ENCODE measurements at regions not wholly inside any gene's neighbourhood (a gene's known extent, or its start where the extent isn't known, plus 50 kb on each side); places are given as distances from the start of the nearest gene placed in this dataset.

GRCh38 chr5:65076251-65076869, 307.6 kb downstream of the CWC27 start:
- POLR2A ChIA-PET, result interaction anchor here (0.6 kb wide), 1 partner anchor 900 kb away, joined by 4 read pairs; no protein-coding TSS in a partner anchor
- TF ChIP-seq CTCF (IDR thresholded peaks at IDR 0.05; ENCODE audit: control extremely low read depth, extremely low read depth, low read depth, missing control alignments), result peak; percentile 35
- CTCF ChIA-PET, result interaction anchor here (0.8 to 3.3 kb wide), 14 partner anchors 9 to 383 kb away, joined by 3 to 12 read pairs (median 3); no protein-coding TSS in a partner anchor
- DNase-seq (ENCODE audit: extremely low spot score), result peak; percentile 54

GRCh38 chr5:65077653-65078052, 308.9 kb downstream of the CWC27 start:
- CTCF ChIA-PET, result interaction anchor here (0.8 to 1.9 kb wide), 3 partner anchors 11 to 55 kb away, joined by 3 to 4 read pairs (median 3); no protein-coding TSS in a partner anchor
- no peak for DNase-seq (ENCODE audit: extremely low spot score)
- TF ChIP-seq CTCF (IDR thresholded peaks at IDR 0.05; ENCODE audit: control extremely low read depth, extremely low read depth, low read depth, missing control alignments), result no peak
- POLR2A ChIA-PET, result no interaction called here

GRCh38 chr5:65078331-65078730, 309.6 kb downstream of the CWC27 start:
- CTCF ChIA-PET, result interaction anchor here (0.8 to 1.9 kb wide), 2 partner anchors 10 to 25 kb away, joined by 3 to 4 read pairs; no protein-coding TSS in a partner anchor
- TF ChIP-seq CTCF (IDR thresholded peaks at IDR 0.05; ENCODE audit: control extremely low read depth, extremely low read depth, low read depth, missing control alignments), result no peak
- DNase-seq (ENCODE audit: extremely low spot score), result no peak
- POLR2A ChIA-PET, result no interaction called here

GRCh38 chr5:65081071-65081470, 312.3 kb downstream of the CWC27 start:
- ChIA-PET CTCF (no interaction called here), POLR2A (no interaction called here)
- TF ChIP-seq CTCF (IDR thresholded peaks at IDR 0.05; ENCODE audit: control extremely low read depth, extremely low read depth, low read depth, missing control alignments), result no peak
- no peak for DNase-seq (ENCODE audit: extremely low spot score)

- DNase-seq (ENCODE audit: extremely low spot score), result no peak
- no peak for TF ChIP-seq CTCF (IDR thresholded peaks at IDR 0.05; ENCODE audit: control extremely low read depth, extremely low read depth, low read depth, missing control alignments)
- ChIA-PET POLR2A (no interaction called here), CTCF (interaction anchor here (0.8 to 1.6 kb wide), 4 partner anchors 10 to 26 kb away, joined by 3 to 4 read pairs (median 4); no protein-coding TSS in a partner anchor)
These were observed 316.2 kb downstream of the CWC27 start for GRCh38 chr5:65084795-65085515.

GRCh38 chr5:65085516-65085850, 316.8 kb downstream of the CWC27 start:
- TF ChIP-seq CTCF (IDR thresholded peaks at IDR 0.05; ENCODE audit: control extremely low read depth, extremely low read depth, low read depth, missing control alignments), result no peak
- DNase-seq (ENCODE audit: extremely low spot score), result no peak
- CTCF ChIA-PET, result interaction anchor here (0.8 to 1.6 kb wide), 4 partner anchors 9 to 27 kb away, joined by 3 to 4 read pairs (median 4); no protein-coding TSS in a partner anchor
- POLR2A ChIA-PET, result no interaction called here
